Body of pancreas (tissue), 4 donors: ENCODE measurements at regions not wholly inside any gene's neighbourhood (a gene's known extent, or its start where the extent isn't known, plus 50 kb on each side); places are given as distances from the start of the nearest gene placed in this dataset.
"Not testable (repeated sequence)": the region's sequence is repeated elsewhere in the genome, so short reads cannot be mapped to it uniquely, and the experiment has no call there.

Experiments used
- ATAC-seq: fragments of 150-250 bp; one replicate; pipeline ENCODE4 v1.9.1; 2016
- DNase-seq, 4 donors: peaks; one replicate each; pipeline ENCODE4 v3.0.0-alpha.2; 2019
- H3K27ac ChIP-seq, 4 donors: fragments of 200-600 bp; sonication (generic); 1 replicate in 3 of 4; 2 replicates in 1 of 4; pipeline versions ENCODE4 v1.5.1 to v1.6.1; 2016 to 2019; ENCODE audit warnings: mild to moderate bottlenecking in 1 of 4, mixed read lengths in 1 of 4, moderate library complexity in 1 of 4
- H3K27me3 ChIP-seq, 2 donors: fragments of 200-600 bp; sonication (generic); one replicate each; pipeline ENCODE4 v1.6.0; 2016; ENCODE audit warnings: mild to moderate bottlenecking in 1 of 2
- H3K36me3 ChIP-seq, 2 donors: fragments of 200-600 bp; sonication (generic); replicated peaks in 1 of 2; 2 replicates each; pipeline ENCODE4 v1.5.1; 2016; ENCODE audit warnings: low read depth in 2 of 2; ENCODE audit not compliant: insufficient read depth in 1 of 2
- H3K4me1 ChIP-seq: fragments of 200-600 bp; sonication (generic); one replicate; pipeline ENCODE4 v1.6.0; 2016
- H3K4me3 ChIP-seq, 2 donors: fragments of 200-600 bp; sonication (generic); 1 replicate in 1 of 2; 2 replicates in 1 of 2; pipeline ENCODE4 v1.5.1; 2016 to 2019
- H3K9me3 ChIP-seq, 3 donors: fragments of 200-600 bp; sonication (generic); 1 replicate in 2 of 3; 2 replicates in 1 of 3; pipeline ENCODE4 v1.5.1; 2016
- POLR2A ChIP-seq, 3 donors: fragments of 450-650 bp; IDR thresholded peaks; one replicate each; pipeline ENCODE4 v1.6.1; 2016; ENCODE audit warnings: antibody characterized with exemption in 3 of 3, mild to moderate bottlenecking in 2 of 3
- WGBS, 2 donors: methylation state at CpG; one replicate each; pipeline ENCODE4 v1.1.5; 2017; 5-methylcytosine and 5-hydroxymethylcytosine counted together
- intact Hi-C: fragments of 100-400 bp; cut with DNase I; formaldehyde crosslinking; loops from one replicate; pipeline ENCODE4 v1.15.1; 2023
- TF ChIP-seq, protein P1 (sequence below), 7 experiments: fragments of 450-650 bp in 4 of 7; fragments of 200-600 bp in 3 of 7; sonication (generic) in 3 of 7; IDR thresholded peaks; one replicate each; pipeline ENCODE4 v1.5.1; 2016 to 2019; ENCODE audit warnings: antibody characterized with exemption in 7 of 7

DNA sequence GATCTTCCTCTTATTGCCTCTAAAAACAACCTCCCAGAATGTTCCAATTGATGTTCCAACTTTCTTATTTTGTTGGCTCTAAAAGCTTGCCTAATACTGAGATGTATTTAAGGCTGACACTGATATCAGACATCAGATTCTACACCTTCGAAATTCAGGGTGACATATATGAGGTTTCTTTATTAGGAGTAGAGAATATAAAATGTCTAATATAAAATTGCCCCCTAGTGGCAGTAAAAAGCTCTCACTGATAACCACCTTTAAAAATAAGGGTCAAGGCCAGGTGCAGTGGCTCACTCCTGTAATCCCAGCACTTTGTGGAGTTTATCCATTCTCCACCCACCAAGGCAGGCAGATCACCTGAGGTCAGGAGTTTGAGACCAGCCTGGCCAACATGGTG lies 789.7 kb upstream of the SLC39A10 start:
- no peak for DNase-seq

DNA sequence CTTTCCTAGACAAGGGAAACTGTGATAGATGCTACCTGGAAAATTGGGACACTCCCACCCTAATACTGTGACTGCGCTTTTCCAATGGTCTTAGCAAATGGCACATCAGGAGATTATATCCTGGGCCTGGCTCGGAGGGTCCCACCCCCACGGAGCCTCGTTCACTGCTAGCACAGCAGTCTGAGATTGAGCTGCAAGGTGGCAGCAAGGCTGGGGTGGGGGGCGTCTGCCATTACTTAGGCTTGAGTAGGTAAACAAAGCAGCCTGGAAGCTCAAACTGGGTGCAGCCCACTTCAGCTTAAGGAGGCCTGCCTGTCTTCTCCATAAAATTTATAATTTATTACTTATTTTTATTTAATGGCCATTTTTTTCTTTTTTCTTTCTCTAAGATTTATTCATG lies 802.1 kb upstream of the SLC39A10 start:
- 48 to 74% methylated on average over 4 to 5 of the region's 5 CpGs for WGBS, 2 donors
- H3K9me3 ChIP-seq = no peaks in the 10 kb centered on the region
- ATAC-seq = no peak

More for the DNA sequence above, 789.7 kb upstream of the SLC39A10 start:
- Histone ChIP-seq H3K4me3 (no peak overlapping the region), H3K4me1 (peaks cover 5% of the 10 kb centered on the region), H3K9me3 (no peaks in the 10 kb centered on the region), H3K27ac (no peak overlapping the region), H3K27me3 (no peaks in the 10 kb centered on the region), H3K36me3 (no peaks in the 10 kb centered on the region)
- ATAC-seq = peak; percentile 30
- 59 to 67% methylated on average over 1 of the region's 1 CpG for WGBS, 2 donors
- TF ChIP-seq, protein P1, sequence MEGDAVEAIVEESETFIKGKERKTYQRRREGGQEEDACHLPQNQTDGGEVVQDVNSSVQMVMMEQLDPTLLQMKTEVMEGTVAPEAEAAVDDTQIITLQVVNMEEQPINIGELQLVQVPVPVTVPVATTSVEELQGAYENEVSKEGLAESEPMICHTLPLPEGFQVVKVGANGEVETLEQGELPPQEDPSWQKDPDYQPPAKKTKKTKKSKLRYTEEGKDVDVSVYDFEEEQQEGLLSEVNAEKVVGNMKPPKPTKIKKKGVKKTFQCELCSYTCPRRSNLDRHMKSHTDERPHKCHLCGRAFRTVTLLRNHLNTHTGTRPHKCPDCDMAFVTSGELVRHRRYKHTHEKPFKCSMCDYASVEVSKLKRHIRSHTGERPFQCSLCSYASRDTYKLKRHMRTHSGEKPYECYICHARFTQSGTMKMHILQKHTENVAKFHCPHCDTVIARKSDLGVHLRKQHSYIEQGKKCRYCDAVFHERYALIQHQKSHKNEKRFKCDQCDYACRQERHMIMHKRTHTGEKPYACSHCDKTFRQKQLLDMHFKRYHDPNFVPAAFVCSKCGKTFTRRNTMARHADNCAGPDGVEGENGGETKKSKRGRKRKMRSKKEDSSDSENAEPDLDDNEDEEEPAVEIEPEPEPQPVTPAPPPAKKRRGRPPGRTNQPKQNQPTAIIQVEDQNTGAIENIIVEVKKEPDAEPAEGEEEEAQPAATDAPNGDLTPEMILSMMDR (IDR thresholded peaks at IDR 0.05) = peak in 1 of 7 experiments; percentile 22
- TF ChIP-seq POLR2A (IDR thresholded peaks at IDR 0.05) = no peak
- intact Hi-C loops = no loop called here

DNA sequence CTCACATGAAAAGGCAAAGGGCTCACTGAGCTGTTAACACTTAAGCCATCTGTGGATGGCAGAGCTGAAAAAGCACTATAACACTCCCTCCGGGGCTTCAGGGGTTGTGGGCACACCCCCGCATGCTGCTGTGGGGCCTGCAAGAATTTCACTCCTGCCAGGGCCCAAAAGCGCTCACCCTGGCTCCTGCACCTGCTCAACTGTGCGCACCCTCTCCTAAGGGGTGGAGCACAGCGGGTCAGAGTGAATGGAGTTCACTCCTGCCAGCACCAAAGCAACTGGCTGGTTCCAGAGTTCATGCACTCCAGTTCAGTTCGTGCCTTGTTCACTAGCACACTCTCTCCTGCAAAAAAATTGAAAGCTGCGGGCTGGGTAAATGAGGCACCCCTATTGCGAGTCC lies 814.2 kb upstream of the SLC39A10 start:
- intact Hi-C loops = no loop called here
- Histone ChIP-seq H3K4me3 (no peak overlapping the region), H3K27me3 (no peaks in the 10 kb centered on the region), H3K4me1 (no peaks in the 10 kb centered on the region), H3K27ac (no peak overlapping the region), H3K36me3 (no peaks in the 10 kb centered on the region), H3K9me3 (no peaks in the 10 kb centered on the region)
- ATAC-seq (no peak), DNase-seq (no peak)
- no peak for TF ChIP-seq POLR2A (IDR thresholded peaks at IDR 0.05)
- TF ChIP-seq, protein P1 (IDR thresholded peaks at IDR 0.05) = no peak
- WGBS, 2 donors = 65 to 73% methylated on average over 4 to 8 of the region's 8 CpGs

More for the DNA sequence above, 802.1 kb upstream of the SLC39A10 start:
- Histone ChIP-seq H3K27ac (no peak overlapping the region), H3K4me1 (no peaks in the 10 kb centered on the region), H3K27me3 (no peaks in the 10 kb centered on the region), H3K4me3 (no peak overlapping the region), H3K36me3 (no peaks in the 10 kb centered on the region)
- no peak for DNase-seq
- TF ChIP-seq POLR2A (IDR thresholded peaks at IDR 0.05) = no peak
- TF ChIP-seq, protein P1 (IDR thresholded peaks at IDR 0.05) = no peak
- intact Hi-C loops = no loop called here

DNA sequence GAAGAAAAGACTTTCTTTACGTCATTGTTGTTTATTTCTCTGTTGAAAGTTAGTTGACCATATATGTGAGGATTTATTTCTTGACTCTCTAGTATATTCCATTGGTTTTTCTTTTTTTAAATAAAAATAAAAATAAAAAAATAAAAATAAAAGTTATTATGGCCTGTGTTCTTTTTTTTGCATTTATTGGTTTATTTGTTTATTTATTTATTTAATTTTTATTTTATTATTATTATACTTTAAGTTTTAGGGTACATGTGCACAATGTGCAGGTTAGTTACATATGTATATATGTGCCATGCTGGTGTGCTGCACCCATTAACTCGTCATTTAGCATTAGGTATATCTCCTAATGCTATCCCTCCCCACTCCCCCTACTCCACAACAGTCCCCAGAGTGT lies 822.7 kb upstream of the SLC39A10 start:
- H3K4me1 ChIP-seq, DNase-seq, H3K4me3 ChIP-seq, intact Hi-C loops, H3K27me3 ChIP-seq, H3K36me3 ChIP-seq, ATAC-seq, H3K9me3 ChIP-seq, H3K27ac ChIP-seq: not testable (repeated sequence)
- WGBS, 2 donors = 45 to 56% methylated on average over 2 of the region's 2 CpGs

DNA sequence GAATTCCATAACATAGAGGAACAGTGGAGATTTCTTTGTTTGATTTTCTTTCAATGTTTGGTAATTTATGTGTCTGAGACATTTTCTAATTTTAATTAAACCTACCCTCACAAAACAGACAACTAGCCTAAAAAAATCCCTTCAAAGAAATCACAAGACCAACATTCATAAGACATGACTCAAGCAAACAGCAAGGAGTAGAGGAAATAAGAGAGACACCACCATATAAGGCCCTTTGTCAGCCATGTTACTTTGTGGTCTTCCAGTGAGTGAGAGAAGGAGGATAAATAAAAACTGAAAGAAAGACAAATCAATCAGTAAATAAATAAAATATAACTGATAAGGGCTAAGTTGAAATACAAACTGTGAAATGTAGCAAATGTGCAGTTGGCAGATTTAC lies 830.8 kb upstream of the SLC39A10 start:
- TF ChIP-seq POLR2A (IDR thresholded peaks at IDR 0.05) = no peak
- TF ChIP-seq, protein P1 (IDR thresholded peaks at IDR 0.05) = no peak
- H3K4me1 ChIP-seq = no peaks in the 10 kb centered on the region
- H3K27ac ChIP-seq = no peak overlapping the region
- DNase-seq = no peak
- H3K4me3 ChIP-seq = no peak overlapping the region
- no peaks in the 10 kb centered on the region for H3K36me3 ChIP-seq
- no peaks in the 10 kb centered on the region for H3K27me3 ChIP-seq
- no peaks in the 10 kb centered on the region for H3K9me3 ChIP-seq
- intact Hi-C loops = no loop called here
- no peak for ATAC-seq
